ENCODE measurements at regions not wholly inside any gene's neighbourhood (a gene's known extent, or its start where the extent isn't known, plus 50 kb on each side); places are given as distances from the start of the nearest gene placed in this dataset.
"Not testable (repeated sequence)": the region's sequence is repeated elsewhere in the genome, so short reads cannot be mapped to it uniquely, and the experiment has no call there.

DNA sequence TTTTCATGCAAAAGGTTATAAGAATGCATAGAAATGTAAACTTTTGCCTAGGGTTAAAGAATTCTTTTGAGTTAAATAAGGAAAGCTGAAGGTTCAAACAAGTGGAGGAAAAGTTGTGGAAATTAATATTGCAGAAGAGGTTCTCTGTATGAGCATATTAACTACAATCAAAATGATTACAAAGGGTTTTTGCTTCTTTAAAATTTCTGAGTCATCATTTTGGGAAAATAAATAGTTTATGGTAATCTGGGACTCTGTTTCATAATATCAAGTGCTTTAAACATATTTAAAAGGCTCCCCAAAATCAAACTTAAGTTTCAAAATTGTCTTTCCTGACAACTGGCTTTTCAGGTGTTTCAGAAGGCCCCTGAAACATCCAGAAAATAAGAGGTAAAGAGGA lies 415.7 kb downstream of the ZNF804A start:
- H3K79me2 ChIP-seq (ENCODE audit: low read depth), result no peaks in the 10 kb centered on the region
- no peak overlapping the region for H3K4me3 Mint-ChIP-seq
- H3K4me3 ChIP-seq, result no peak overlapping the region
- H3K4me1 ChIP-seq, result no peaks in the 10 kb centered on the region
- no peaks in the 10 kb centered on the region for H3F3A ChIP-seq (ENCODE audit: low read depth)
- TF ChIP-seq EZH2phosphoT487 (IDR thresholded peaks at IDR 0.05) (no peak), EZH2 (IDR thresholded peaks at IDR 0.05) (no peak)
- TF ChIP-seq, protein P1, sequence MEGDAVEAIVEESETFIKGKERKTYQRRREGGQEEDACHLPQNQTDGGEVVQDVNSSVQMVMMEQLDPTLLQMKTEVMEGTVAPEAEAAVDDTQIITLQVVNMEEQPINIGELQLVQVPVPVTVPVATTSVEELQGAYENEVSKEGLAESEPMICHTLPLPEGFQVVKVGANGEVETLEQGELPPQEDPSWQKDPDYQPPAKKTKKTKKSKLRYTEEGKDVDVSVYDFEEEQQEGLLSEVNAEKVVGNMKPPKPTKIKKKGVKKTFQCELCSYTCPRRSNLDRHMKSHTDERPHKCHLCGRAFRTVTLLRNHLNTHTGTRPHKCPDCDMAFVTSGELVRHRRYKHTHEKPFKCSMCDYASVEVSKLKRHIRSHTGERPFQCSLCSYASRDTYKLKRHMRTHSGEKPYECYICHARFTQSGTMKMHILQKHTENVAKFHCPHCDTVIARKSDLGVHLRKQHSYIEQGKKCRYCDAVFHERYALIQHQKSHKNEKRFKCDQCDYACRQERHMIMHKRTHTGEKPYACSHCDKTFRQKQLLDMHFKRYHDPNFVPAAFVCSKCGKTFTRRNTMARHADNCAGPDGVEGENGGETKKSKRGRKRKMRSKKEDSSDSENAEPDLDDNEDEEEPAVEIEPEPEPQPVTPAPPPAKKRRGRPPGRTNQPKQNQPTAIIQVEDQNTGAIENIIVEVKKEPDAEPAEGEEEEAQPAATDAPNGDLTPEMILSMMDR (IDR thresholded peaks at IDR 0.05), result no peak
- no peak overlapping the region for H3K4me2 ChIP-seq
- H3K9me3 Mint-ChIP-seq, result peaks cover 18% of the 10 kb centered on the region
- no peaks in the 10 kb centered on the region for H3K36me3 ChIP-seq
- H3K9ac ChIP-seq, result no peak overlapping the region
- H3K27me3 Mint-ChIP-seq (ENCODE audit: insufficient read depth, low read depth), result no peaks in the 10 kb centered on the region
- H2AFZ ChIP-seq (replicated peaks), result no peak overlapping the region
- H4K20me1 ChIP-seq (ENCODE audit: low read depth), result no peaks in the 10 kb centered on the region
- H3K27ac ChIP-seq, result no peak overlapping the region
- no peak for DNase-seq (ENCODE audit: low spot score)
- H3K27me3 ChIP-seq, result no peaks in the 10 kb centered on the region
- no peak overlapping the region for H3K27ac Mint-ChIP-seq
- H3K9me3 ChIP-seq (ENCODE audit: low read depth), result peaks cover 8% of the 10 kb centered on the region
- no peaks in the 10 kb centered on the region for H3K36me3 Mint-ChIP-seq
- H3K4me1 Mint-ChIP-seq, result no peaks in the 10 kb centered on the region

DNA sequence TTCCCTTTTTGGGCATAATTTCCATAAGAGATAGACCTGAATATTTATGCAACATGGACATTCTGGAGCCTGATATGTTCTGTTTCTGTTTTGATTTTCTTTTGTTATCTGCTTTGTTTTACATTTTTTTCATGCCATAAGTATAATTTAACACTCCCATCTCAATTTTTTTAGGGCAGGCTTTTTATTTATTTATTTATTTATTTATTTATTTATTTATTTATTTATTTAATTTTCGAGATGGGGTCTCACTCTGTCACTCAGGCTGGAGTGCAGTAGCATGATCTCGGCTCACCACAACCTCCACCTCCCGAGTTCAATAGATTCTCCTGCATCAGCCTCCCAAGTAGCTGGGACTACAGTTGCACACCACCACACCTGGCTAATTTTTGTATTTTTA lies 427.6 kb downstream of the ZNF804A start:
- not testable (repeated sequence) for H3K27ac Mint-ChIP-seq; H3K9ac ChIP-seq; H3K36me3 Mint-ChIP-seq; H3K27me3 Mint-ChIP-seq (ENCODE audit: insufficient read depth, low read depth); H2AFZ ChIP-seq (replicated peaks); H3F3A ChIP-seq (ENCODE audit: low read depth); H3K4me2 ChIP-seq; H3K36me3 ChIP-seq; H4K20me1 ChIP-seq (ENCODE audit: low read depth); H3K4me1 ChIP-seq; DNase-seq (ENCODE audit: low spot score); H3K79me2 ChIP-seq (ENCODE audit: low read depth); H3K4me1 Mint-ChIP-seq; H3K27ac ChIP-seq; H3K9me3 Mint-ChIP-seq; H3K27me3 ChIP-seq; H3K4me3 Mint-ChIP-seq; H3K4me3 ChIP-seq; H3K9me3 ChIP-seq (ENCODE audit: low read depth)

DNA sequence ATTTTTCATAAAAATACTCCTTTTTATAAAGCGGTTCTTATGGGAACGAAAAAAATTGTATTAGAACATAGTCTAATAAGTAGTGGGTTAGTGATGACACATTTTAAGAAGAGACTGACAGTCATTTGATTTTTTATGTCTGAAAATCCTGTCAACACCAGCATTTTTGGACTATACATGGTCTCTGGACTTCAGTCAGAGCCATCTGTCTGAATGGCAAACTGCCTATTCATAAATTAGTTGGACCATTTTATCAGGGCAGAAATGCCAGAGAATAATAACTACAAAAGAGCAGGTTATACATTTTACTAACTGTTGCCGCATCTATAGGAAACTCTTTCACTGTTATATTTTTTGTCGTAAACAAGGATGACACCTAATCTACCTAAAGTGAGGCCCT lies 437.6 kb downstream of the ZNF804A start:
- Histone ChIP-seq H3K36me3 (no peaks in the 10 kb centered on the region), H3K9ac (no peak overlapping the region), H3K9me3 (ENCODE audit: low read depth) (no peaks in the 10 kb centered on the region), H3F3A (ENCODE audit: low read depth) (no peaks in the 10 kb centered on the region), H4K20me1 (ENCODE audit: low read depth) (no peaks in the 10 kb centered on the region), H3K4me3 (no peak overlapping the region), H3K4me2 (no peak overlapping the region), H3K27ac (no peak overlapping the region), H3K27me3 (no peaks in the 10 kb centered on the region), H2AFZ (replicated peaks) (no peak overlapping the region), H3K4me1 (no peaks in the 10 kb centered on the region), H3K79me2 (ENCODE audit: low read depth) (no peaks in the 10 kb centered on the region)
- H3K9me3 Mint-ChIP-seq, result no peaks in the 10 kb centered on the region
- no peaks in the 10 kb centered on the region for H3K36me3 Mint-ChIP-seq
- H3K4me1 Mint-ChIP-seq, result no peaks in the 10 kb centered on the region
- no peak for TF ChIP-seq EZH2 (IDR thresholded peaks at IDR 0.05)
- H3K4me3 Mint-ChIP-seq, result no peak overlapping the region
- DNase-seq (ENCODE audit: low spot score), result no peak
- no peaks in the 10 kb centered on the region for H3K27me3 Mint-ChIP-seq (ENCODE audit: insufficient read depth, low read depth)
- H3K27ac Mint-ChIP-seq, result no peak overlapping the region

DNA sequence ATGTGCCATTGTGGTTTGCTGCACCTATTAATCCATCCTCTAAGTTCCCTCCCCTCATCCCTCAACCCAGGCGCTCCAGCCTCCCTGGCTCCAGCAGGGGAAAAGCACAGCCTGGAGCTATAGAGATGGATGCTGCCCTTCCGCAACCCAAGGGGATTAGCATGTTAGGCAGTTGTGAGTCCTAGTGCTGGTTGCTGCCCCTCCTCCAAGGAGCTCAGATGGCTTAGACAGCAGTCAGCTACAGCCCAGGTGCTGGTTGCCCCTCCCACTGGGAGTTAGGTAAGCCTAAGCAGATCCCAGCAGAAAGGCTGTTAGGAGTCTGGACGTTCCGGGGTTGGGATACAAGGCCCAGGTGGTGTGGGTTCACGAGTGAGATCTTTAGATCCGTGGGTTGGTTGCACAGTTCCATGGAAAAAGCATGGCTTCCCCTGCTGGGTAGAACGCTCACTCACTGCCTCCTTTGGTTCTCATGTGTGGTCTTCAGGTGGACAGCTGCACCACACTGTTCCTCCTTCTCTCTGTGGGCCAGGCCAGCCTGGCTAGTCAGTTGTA lies 446.1 kb downstream of the ZNF804A start:
- no peaks in the 10 kb centered on the region for H3K36me3 Mint-ChIP-seq
- no peak overlapping the region for H3K27ac ChIP-seq
- H3K36me3 ChIP-seq, result no peaks in the 10 kb centered on the region
- no peaks in the 10 kb centered on the region for H4K20me1 ChIP-seq (ENCODE audit: low read depth)
- no peaks in the 10 kb centered on the region for H3K4me1 Mint-ChIP-seq
- H3K9me3 Mint-ChIP-seq, result peaks cover 5% of the 10 kb centered on the region
- H2AFZ ChIP-seq (replicated peaks), result no peak overlapping the region
- H3F3A ChIP-seq (ENCODE audit: low read depth), result no peaks in the 10 kb centered on the region
- H3K27me3 Mint-ChIP-seq (ENCODE audit: insufficient read depth, low read depth), result no peaks in the 10 kb centered on the region
- DNase-seq (ENCODE audit: low spot score), result peak; percentile 1
- no peaks in the 10 kb centered on the region for H3K27me3 ChIP-seq
- H3K4me2 ChIP-seq, result no peak overlapping the region
- no peak for TF ChIP-seq EZH2 (IDR thresholded peaks at IDR 0.05)
- no peak for TF ChIP-seq EZH2phosphoT487 (IDR thresholded peaks at IDR 0.05)
- TF ChIP-seq, protein P1 (IDR thresholded peaks at IDR 0.05), result no peak
- H3K4me1 ChIP-seq, result no peaks in the 10 kb centered on the region
- H3K27ac Mint-ChIP-seq, result no peak overlapping the region
- H3K79me2 ChIP-seq (ENCODE audit: low read depth), result no peaks in the 10 kb centered on the region
- H3K4me3 Mint-ChIP-seq, result no peak overlapping the region
- no peak overlapping the region for H3K9ac ChIP-seq
- H3K9me3 ChIP-seq (ENCODE audit: low read depth), result no peaks in the 10 kb centered on the region
- H3K4me3 ChIP-seq, result no peak overlapping the region
